ENCODE measurements at regions not wholly inside any gene's neighbourhood (a gene's known extent, or its start where the extent isn't known, plus 50 kb on each side); places are given as distances from the start of the nearest gene placed in this dataset.
A peak's percentile ranks its signal among the peaks of the same experiment; 100 is the strongest.

- no peak for DNase-seq (ENCODE audit: low read depth in 2 of 2, low spot score in 1 of 2)
Measured at GRCh38 chr3:153714588-153715290, 406.5 kb upstream of the ARHGEF26 start.

GRCh38 chr3:153722157-153722556, 399.0 kb upstream of the ARHGEF26 start:
- DNase-seq (ENCODE audit: low read depth in 2 of 2, low spot score in 1 of 2) = no peak

GRCh38 chr3:153731071-153731470, 390.1 kb upstream of the ARHGEF26 start:
- DNase-seq (ENCODE audit: low read depth in 2 of 2, low spot score in 1 of 2) = no peak

- DNase-seq (ENCODE audit: low read depth in 2 of 2, low spot score in 1 of 2) = no peak
Measured at GRCh38 chr3:153734777-153735551, 386.2 kb upstream of the ARHGEF26 start.

- DNase-seq (ENCODE audit: low read depth in 2 of 2, low spot score in 1 of 2) = no peak
Measured at GRCh38 chr3:153740109-153740508, 381.1 kb upstream of the ARHGEF26 start.

GRCh38 chr3:153744889-153745288, 376.3 kb upstream of the ARHGEF26 start:
- DNase-seq (ENCODE audit: low read depth in 2 of 2, low spot score in 1 of 2) = no peak

GRCh38 chr3:153746211-153746610, 375.0 kb upstream of the ARHGEF26 start:
- DNase-seq (ENCODE audit: low read depth in 2 of 2, low spot score in 1 of 2) = no peak

- no peak for DNase-seq (ENCODE audit: low read depth in 2 of 2, low spot score in 1 of 2)
Measured at GRCh38 chr3:153749070-153749610, 372.1 kb upstream of the ARHGEF26 start.

- DNase-seq (ENCODE audit: low read depth in 2 of 2, low spot score in 1 of 2) = no peak
Measured at GRCh38 chr3:153752405-153753027, 368.7 kb upstream of the ARHGEF26 start.

- DNase-seq (ENCODE audit: low read depth in 2 of 2, low spot score in 1 of 2) = no peak
Measured at GRCh38 chr3:153753035-153753434, 368.2 kb upstream of the ARHGEF26 start.

- DNase-seq (ENCODE audit: low read depth in 2 of 2, low spot score in 1 of 2) = no peak
Measured at GRCh38 chr3:153756816-153757215, 364.4 kb upstream of the ARHGEF26 start.

GRCh38 chr3:153757839-153758238, 363.4 kb upstream of the ARHGEF26 start:
- no peak for DNase-seq (ENCODE audit: low read depth in 2 of 2, low spot score in 1 of 2)

GRCh38 chr3:153760948-153761347, 360.2 kb upstream of the ARHGEF26 start:
- no peak for DNase-seq (ENCODE audit: low read depth in 2 of 2, low spot score in 1 of 2)

- no peak for DNase-seq (ENCODE audit: low read depth in 2 of 2, low spot score in 1 of 2)
Measured at GRCh38 chr3:153762411-153763235, 358.6 kb upstream of the ARHGEF26 start.

GRCh38 chr3:153767601-153768560, 353.3 kb upstream of the ARHGEF26 start:
- no peak for DNase-seq (ENCODE audit: low read depth in 2 of 2, low spot score in 1 of 2)

- DNase-seq (ENCODE audit: low read depth in 2 of 2, low spot score in 1 of 2) = peak in 1 of 2 donors; percentile 6
Measured at GRCh38 chr3:153768561-153769469, 352.4 kb upstream of the ARHGEF26 start.

- no peak for DNase-seq (ENCODE audit: low read depth in 2 of 2, low spot score in 1 of 2)
Measured at GRCh38 chr3:153783106-153783505, 338.1 kb upstream of the ARHGEF26 start.

GRCh38 chr3:153783741-153784480, 337.3 kb upstream of the ARHGEF26 start:
- no peak for DNase-seq (ENCODE audit: low read depth in 2 of 2, low spot score in 1 of 2)

Data from stimulated activated CD8-positive, alpha-beta memory T cell treated with anti-CD3 and anti-CD28 coated beads, Interleukin-4, amount 100 ng/mL, for 4 hours (primary cell).